Right lobe of liver (tissue), 4 donors: ENCODE measurements at regions not wholly inside any gene's neighbourhood (a gene's known extent, or its start where the extent isn't known, plus 50 kb on each side); places are given as distances from the start of the nearest gene placed in this dataset.

Experiments used
- CTCF ChIP-seq, 4 donors: fragments of 200-600 bp in 3 of 4; fragments of 450-650 bp in 1 of 4; IDR thresholded peaks; one replicate each; pipeline versions ENCODE4 v1.5.1 to v1.8.0; 2016 to 2022; ENCODE audit warnings: antibody characterized with exemption in 4 of 4, mild to moderate bottlenecking in 2 of 4
- POLR2A ChIP-seq: fragments of 450-650 bp; IDR thresholded peaks from one replicate; pipeline ENCODE4 v1.6.1; 2017; ENCODE audit warnings: antibody characterized with exemption, mild to moderate bottlenecking
- donor health status: DM: no; HTN: no; CAD: no.
- donor health status: DM: no; HTN: no; CAD: no.
- donor health status: DM: no; HTN: yes; CAD: no.

GRCh38 chr20:60294632-60295031 is 336.4 kb downstream of the CDH26 start:
- no peak for TF ChIP-seq CTCF (IDR thresholded peaks at IDR 0.05)
- TF ChIP-seq POLR2A = no peak
